ENCODE measurements at regions not wholly inside any gene's neighbourhood (a gene's known extent, or its start where the extent isn't known, plus 50 kb on each side); places are given as distances from the start of the nearest gene placed in this dataset.
A peak's percentile ranks its signal among the peaks of the same experiment; 100 is the strongest.

- no peaks in the 10 kb centered on the region for H3K27me3 ChIP-seq (replicated peaks in 1 of 7)
- no peak for TF ChIP-seq POLR2AphosphoS5 (IDR thresholded peaks at IDR 0.05)
- no peak for TF ChIP-seq CTCF (IDR thresholded peaks at IDR 0.05 in 8 of 11, conservative IDR thresholded peaks at IDR 0.05 in 3 of 11)
- TF ChIP-seq POLR2A (IDR thresholded peaks at IDR 0.05) = no peak
- no peak overlapping the region for H3K27ac ChIP-seq
- no peak overlapping the region for H3K4me3 ChIP-seq
- WGBS, 5 donors = 73 to 89% (median 79%) methylated on average over 2 to 3 of the region's 3 CpGs
- no peaks in the 10 kb centered on the region for H3K36me3 ChIP-seq
- intact Hi-C loops (cut with DNase I; ENCODE audit: low total_unique reads) = no loop called here
- H3K9me3 ChIP-seq = peaks cover 0 to 10% (median 4%) of the 10 kb centered on the region in 8 donors
- no peaks in the 10 kb centered on the region for H3K4me1 ChIP-seq
- DNase-seq = no peak
These were observed 378.4 kb downstream of the PABPC4L start for GRCh38 chr4:133823177-133823576.

GRCh38 chr4:133812954-133813353 lies 388.6 kb downstream of the PABPC4L start:
- no peak overlapping the region for H3K4me3 ChIP-seq
- peaks cover 0 to 43% (median 22%) of the 10 kb centered on the region in 8 donors for H3K9me3 ChIP-seq
- no peak for DNase-seq
- H3K4me1 ChIP-seq = no peaks in the 10 kb centered on the region
- intact Hi-C loops (cut with DNase I; ENCODE audit: low total_unique reads) = no loop called here
- TF ChIP-seq POLR2A (IDR thresholded peaks at IDR 0.05) = no peak
- no peak for TF ChIP-seq CTCF (IDR thresholded peaks at IDR 0.05 in 8 of 11, conservative IDR thresholded peaks at IDR 0.05 in 3 of 11)
- TF ChIP-seq POLR2AphosphoS5 (IDR thresholded peaks at IDR 0.05) = no peak
- H3K27me3 ChIP-seq (replicated peaks in 1 of 7) = no peaks in the 10 kb centered on the region
- no peak overlapping the region for H3K27ac ChIP-seq
- H3K36me3 ChIP-seq = no peaks in the 10 kb centered on the region
- 67 to 82% (median 70%) methylated on average over 2 of the region's 2 CpGs for WGBS, 5 donors

- Histone ChIP-seq H3K4me3 (no peak overlapping the region), H3K27ac (no peak overlapping the region), H3K9me3 (peaks cover 0 to 36% (median 14%) of the 10 kb centered on the region in 8 donors), H3K27me3 (replicated peaks in 1 of 7) (no peaks in the 10 kb centered on the region), H3K4me1 (no peaks in the 10 kb centered on the region), H3K36me3 (no peaks in the 10 kb centered on the region)
- intact Hi-C loops (cut with DNase I; ENCODE audit: low total_unique reads) = no loop called here
- peak; percentile 22 for DNase-seq
- TF ChIP-seq CTCF (IDR thresholded peaks at IDR 0.05 in 8 of 11, conservative IDR thresholded peaks at IDR 0.05 in 3 of 11) (no peak), POLR2A (IDR thresholded peaks at IDR 0.05) (no peak), POLR2AphosphoS5 (IDR thresholded peaks at IDR 0.05) (no peak)
These were observed 389.4 kb downstream of the PABPC4L start for GRCh38 chr4:133812236-133812635.

GRCh38 chr4:133808151-133808550 lies 393.4 kb downstream of the PABPC4L start:
- H3K9me3 ChIP-seq = peaks cover 0 to 12% (median 0%) of the 10 kb centered on the region in 8 donors
- intact Hi-C loops (cut with DNase I; ENCODE audit: low total_unique reads) = no loop called here
- TF ChIP-seq CTCF (IDR thresholded peaks at IDR 0.05 in 8 of 11, conservative IDR thresholded peaks at IDR 0.05 in 3 of 11) (no peak), POLR2A (IDR thresholded peaks at IDR 0.05) (no peak), POLR2AphosphoS5 (IDR thresholded peaks at IDR 0.05) (no peak)
- H3K4me1 ChIP-seq = no peaks in the 10 kb centered on the region
- H3K36me3 ChIP-seq = no peaks in the 10 kb centered on the region
- H3K4me3 ChIP-seq = no peak overlapping the region
- WGBS, 5 donors = 36 to 50% (median 46%) methylated on average over 3 of the region's 3 CpGs
- no peaks in the 10 kb centered on the region for H3K27me3 ChIP-seq (replicated peaks in 1 of 7)
- DNase-seq = no peak
- H3K27ac ChIP-seq = no peak overlapping the region
